HG02610 (cell line): ENCODE measurements at regions not wholly inside any gene's neighbourhood (a gene's known extent, or its start where the extent isn't known, plus 50 kb on each side); places are given as distances from the start of the nearest gene placed in this dataset.

Experiments used
- ATAC-seq: cut with Tn5 transposase; IDR thresholded peaks from one replicate; pipeline ENCODE4 v1.9.1; 2021; ENCODE audit warnings: mild to moderate bottlenecking, moderate library complexity; ENCODE audit not compliant: unreplicated experiment

DNA sequence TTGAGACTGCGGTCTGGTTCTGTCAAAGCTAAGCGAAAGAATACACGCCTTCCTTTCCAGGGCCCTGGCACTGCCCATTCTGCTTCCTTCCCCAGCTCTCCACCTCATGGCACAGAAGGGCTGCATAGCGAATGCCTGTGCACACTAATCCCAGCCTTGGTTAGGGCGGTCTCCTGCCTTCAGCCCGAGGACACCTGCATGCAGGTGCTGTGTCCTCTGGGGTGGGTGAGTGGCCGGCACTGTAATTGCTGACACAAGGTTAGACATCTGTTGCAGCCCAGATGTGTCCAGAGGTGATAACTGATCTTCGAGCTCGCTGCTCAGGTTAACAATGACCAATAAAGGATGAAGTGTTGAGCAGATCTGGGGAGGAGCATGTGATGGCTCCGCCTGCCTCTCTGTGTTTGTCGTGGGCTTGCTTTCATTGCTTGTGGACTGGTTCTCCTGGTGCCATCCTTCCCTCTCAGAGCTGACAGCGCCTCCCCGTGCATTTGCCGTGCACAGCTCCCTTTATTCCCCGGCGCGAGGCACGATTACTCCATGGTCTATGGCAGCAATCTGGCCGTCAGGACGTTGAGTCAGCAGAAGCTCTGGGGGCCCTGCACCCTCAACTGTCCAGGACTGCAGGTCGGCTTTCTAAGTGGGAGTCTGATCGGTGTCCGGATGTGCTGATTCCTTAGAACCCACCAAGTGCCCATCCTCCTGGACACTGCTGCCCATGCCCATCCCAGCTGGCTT is 1088.2 kb downstream of the BRD1 start:
- no peak for ATAC-seq

- no peak for ATAC-seq
Observed at GRCh38 chr22:48738204-48738980, 1089.3 kb downstream of the BRD1 start.

DNA sequence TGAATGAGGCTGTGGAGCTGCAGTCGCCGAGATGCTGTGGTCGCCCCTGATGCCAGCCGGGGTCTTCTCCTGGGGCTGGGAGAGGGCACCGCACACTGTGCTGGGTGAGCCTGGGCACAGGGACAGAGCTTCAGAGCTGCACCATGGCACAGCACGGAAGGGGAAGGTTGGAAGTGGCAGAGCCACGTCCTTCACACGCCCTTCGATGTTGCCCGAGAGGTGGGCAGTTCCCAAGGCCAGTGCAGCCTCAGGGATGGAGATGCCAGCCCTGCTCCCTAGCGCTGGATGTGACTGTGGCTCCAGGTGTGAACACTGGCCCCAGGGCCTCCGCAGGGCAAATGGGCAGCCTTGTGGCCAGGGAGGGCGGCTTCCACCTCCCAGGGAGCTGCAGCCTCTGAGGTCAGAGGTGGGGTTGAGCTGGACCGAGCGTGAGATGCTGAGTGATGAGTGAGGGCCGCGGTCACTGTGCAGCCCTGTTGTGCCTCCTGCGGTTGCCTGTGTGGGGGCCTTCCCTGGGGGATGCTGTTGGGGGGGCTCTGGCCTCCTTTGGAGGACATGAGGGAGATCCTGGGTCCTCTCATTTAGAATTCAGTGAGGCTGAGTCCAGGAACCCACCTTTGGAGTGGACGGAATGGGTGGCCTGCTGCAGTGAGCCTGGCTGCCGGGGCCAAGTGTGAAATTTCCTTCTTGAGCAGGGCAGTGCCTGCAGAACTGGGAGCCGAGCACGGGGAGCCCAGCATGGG is 1090.0 kb downstream of the BRD1 start:
- ATAC-seq = no peak

- no peak for ATAC-seq
Observed at GRCh38 chr22:48736593-48737460, 1090.8 kb downstream of the BRD1 start.

DNA sequence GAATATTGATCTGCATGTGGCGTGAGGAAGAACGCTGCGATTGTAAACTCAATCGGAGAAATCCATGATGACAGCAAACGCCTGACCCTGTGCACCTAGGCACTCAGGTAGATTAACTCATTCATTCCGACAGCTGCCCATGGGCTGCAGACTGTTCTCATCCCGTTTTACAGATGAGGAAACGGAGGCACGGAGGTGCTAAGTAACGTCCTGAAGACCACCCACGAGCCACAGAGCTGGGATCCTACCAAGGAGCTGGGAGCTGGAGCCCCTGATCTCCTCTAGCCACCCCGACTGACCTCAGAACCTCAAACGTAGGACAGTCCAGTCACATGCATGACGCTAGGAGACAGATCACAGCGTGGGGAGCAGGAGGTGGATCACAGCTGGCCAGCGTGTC is 1092.7 kb downstream of the BRD1 start:
- ATAC-seq = no peak

GRCh38 chr22:48734359-48734758 is 1093.3 kb downstream of the BRD1 start:
- ATAC-seq = no peak

- no peak for ATAC-seq
Observed at GRCh38 chr22:48729499-48730171, 1098.0 kb downstream of the BRD1 start.

DNA sequence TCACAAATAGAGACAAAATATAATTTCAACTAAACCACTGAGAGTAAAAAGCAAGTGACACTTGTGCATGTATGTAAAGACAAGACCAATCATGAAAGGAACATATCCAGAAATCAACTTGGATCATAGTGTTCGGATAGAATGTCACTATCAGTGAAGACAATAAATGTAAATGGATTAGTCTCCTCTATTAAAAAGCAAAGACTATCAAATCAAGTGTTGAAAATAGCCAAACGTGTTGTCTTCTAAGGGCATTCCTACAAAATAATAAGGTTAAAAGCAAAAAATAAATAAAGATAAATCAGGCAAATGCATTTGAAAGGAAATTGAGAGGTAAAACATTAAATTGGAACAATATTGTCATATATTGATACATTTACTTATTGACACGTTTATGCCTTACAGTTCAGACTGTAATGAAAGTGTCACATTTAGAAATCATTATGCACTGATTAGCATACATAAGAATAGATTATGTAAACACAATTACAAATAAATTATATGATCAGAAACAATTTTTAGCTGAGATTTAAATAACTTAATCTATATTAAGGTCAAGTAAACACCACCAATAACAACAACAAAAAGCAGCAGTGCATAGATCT is 1100.1 kb downstream of the BRD1 start:
- ATAC-seq = no peak

DNA sequence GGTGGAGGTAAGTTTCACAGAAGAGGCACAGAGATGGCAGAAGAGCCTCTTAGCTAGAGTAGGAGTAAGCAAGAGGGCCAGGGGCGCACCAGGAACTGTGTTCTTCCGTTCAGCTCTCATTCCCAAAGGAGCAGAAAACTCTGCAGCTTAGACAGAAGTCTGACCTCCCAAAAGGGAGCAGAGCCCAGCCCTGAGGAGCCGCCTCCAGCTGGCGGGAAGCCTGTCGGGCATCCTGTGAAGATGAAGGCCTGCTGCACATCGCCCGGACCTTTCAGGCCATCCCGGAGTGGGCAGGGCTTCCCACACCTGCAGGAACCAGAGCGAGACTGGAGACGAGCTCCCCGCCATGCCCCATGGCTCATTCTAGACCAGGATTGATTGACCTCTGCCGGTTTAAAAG is 1102.8 kb downstream of the BRD1 start:
- ATAC-seq = no peak

GRCh38 chr22:48722661-48723060 is 1105.0 kb downstream of the BRD1 start:
- no peak for ATAC-seq

GRCh38 chr22:48721395-48721669 is 1106.3 kb downstream of the BRD1 start:
- ATAC-seq = no peak

- no peak for ATAC-seq
Observed at GRCh38 chr22:48720662-48721394, 1106.8 kb downstream of the BRD1 start.

DNA sequence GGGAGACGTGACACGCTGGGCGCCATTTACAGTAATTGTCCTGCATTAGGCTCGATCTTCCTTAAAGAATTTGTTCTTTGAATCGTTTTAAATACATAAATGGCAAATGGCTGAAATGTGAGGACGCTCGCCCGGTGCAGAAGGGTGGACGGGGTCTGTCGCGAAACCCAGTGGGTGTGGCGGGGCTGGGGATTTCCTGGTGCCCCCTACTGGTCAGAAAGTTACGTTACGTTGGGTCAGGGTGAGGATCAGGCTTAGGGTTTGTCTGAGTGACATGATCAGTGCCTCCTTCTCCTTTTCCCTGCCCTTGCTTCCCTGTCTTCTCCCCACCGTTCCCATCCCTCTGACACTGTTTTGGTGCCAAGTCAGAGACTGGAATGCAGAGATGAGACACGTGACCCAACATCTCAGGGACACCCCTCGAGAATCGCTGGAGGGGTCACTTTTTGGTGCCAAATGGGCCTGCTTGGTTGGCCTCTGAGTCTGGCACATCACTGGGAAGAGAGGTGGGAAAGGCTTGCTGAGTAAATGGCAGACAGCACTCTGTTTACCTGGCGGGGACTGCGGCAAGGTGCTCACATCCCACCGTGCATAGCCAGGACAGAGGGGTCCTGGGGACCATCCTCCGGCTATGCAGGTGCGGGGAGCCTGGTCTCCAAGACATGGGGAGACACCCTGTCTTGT is 1107.6 kb downstream of the BRD1 start:
- ATAC-seq = no peak

DNA sequence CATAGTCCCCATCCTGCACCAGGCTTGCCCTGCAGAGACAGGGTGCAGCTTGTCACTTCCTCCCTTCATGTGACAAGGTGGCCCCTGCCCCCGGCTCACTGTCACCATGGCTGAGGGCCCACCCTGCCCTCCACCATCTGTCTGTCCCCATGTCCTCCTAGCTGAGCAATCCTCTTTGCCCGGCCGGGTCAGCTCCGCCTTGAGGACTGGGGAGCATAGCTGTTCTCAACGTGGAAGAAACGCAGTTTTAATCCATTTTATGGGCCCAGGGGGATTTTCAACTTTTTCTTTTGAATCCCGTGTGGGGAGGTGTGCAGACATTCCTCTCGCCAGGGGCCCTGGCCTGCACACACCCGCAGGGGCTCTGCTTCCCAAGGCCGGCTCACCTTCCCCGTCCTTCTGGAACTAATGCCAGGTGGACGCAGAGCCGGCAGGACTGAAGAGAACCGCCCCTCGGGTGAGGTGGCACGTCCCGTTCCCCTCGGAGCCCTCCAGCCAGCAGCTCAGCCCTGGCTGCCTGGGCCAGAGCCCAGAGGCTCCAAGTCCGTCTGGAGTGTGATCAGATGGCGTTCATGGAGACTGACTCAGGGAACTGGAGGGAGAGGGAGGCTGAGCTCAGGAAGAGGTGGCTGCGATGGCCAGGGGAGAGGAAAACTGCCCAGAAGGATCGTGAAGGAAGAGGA is 1108.7 kb downstream of the BRD1 start:
- no peak for ATAC-seq

GRCh38 chr22:48717883-48718817 is 1109.5 kb downstream of the BRD1 start:
- ATAC-seq = no peak

DNA sequence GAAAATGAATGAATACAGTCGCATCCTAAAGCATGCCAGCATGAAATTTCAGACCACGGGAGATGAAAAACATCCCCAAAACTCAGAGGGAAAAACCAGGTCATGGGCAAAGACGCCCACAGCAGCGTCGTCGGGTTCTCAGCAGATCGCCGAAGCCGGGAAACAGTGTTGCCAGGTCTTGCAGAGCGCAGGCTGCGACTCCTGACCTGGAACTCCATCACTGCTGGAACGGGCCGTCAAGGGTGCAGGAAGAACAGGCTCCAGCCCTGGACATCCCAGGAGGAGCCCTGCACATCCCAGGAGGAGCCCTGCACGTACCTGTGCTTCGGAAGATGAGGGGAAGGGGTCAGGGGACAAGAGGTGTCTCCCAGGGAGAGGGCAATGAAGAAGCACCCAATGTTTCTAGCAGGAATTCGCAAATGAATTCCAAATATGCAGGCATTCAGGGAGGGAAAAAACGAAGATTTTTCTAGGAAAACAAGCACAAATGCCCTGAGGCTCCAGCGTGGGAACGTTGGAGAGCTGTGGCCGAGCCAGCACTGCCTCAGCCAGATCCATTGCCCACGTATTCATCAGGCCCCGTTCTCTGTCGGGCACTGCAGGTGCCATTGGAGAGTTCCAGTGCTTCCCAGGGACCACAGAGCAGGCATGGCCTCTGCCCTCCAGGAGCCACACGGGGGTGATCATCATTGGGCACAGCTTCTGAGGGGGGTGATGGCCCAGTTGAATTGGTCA is 1110.4 kb downstream of the BRD1 start:
- ATAC-seq = no peak
